Stimulated activated CD4-positive, alpha-beta T cell treated with anti-CD3 and anti-CD28 coated beads, Interleukin-4, amount 100 ng/mL, for 48 hours (primary cell): ENCODE measurements at regions not wholly inside any gene's neighbourhood (a gene's known extent, or its start where the extent isn't known, plus 50 kb on each side); places are given as distances from the start of the nearest gene placed in this dataset.

ENCODE experiments used
- DNase-seq, 2 donors: peaks; one replicate each; pipeline ENCODE4 v3.0.0-alpha.2; 2020; ENCODE audit warnings: low read depth in 2 of 2

DNA sequence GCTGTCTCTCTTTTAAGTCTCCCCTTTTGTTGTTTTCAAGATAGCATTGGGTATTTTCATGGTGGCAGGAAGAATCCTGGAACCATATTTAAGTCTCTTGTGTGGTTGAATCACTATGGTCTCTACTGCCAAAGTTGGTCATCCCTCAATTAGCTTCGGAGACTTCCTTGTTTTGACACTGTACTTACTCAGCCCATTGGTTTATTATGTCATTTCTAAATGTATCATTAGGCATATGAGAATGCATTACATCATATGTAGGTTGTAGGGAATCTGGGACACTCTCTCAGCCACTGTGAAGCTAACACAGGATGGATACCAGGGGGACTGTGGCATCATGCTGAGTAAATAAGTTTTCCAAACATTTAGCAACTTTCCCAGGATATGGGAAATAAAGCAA, 211.8 kb downstream of the DTHD1 start:
- DNase-seq = no peak

GRCh38 chr4:36494016-36494415, 212.6 kb downstream of the DTHD1 start:
- no peak for DNase-seq

DNA sequence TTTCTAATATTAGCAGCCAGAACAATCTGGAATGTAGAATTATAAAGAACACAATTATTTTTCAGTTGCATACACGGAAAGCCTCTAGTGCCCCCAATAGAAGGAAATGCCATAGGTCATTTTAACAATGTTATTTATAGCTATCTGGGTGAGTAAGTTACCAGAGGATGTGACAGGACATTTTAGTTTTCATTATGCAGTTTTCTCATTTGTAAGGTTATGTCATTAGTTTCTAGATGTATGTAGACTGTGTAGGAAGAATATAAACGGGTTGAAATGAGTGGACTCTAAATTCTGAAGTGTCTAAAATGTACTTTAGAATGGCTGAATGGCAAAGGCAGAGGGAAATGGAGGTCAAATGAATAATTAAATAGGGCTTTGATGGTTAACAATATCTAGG, 213.3 kb downstream of the DTHD1 start:
- DNase-seq = no peak

DNA sequence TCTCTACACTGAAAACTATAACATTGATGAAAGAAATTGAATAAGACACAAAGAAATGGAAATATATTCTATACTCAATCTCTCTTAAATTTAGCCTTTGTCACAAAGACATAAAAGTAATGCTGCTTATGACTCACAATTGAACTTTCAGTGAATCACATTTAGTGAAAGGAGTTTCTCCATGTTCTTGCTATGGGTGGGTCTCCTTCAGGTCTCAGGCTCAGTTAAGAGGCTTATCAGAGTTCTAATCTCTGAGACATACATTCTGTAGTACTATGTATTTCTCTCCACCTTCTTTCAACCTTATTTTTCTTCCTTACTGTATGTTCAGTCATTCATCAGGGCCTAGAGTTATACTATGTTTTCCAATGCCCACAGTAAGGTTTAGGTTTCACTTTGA, 220.9 kb downstream of the DTHD1 start:
- no peak for DNase-seq

GRCh38 chr4:36508394-36508793, 227.0 kb downstream of the DTHD1 start:
- no peak for DNase-seq

DNA sequence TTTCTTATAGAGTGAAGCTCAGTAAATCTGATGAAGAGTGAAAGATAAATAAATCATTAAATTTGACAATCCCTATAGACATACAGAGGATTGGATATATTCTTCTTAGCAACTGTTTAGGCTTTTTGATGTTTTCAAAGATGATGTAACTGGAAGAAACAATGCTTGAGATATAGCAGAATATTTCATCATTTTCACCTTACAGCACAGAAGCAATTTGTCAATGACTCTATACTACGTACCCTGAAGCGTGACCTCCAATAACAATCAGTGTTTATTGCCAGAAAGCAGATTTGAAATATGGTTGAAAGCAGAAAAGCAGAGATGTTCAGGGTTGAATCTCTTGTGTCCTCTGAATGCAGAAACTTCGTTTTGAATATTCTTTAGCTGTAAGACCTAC, 228.4 kb downstream of the DTHD1 start:
- DNase-seq = no peak

DNA sequence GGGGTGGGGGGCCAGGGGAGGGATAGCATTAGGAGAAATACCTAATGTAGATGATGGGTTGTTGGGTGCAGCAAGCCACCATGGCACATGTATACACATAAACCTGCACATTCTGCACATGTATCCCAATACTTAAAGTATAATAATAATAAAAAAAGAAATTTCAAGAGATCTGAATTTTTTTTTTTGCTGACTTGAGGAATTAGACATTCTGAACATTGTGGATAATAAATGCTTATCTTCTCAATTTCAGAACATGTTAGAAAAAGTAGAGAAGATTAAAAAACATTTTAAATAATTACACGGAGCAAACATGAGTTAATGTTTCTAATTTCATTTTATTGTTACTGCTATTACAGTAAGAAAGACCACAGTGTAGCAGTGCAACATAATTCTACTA, 230.4 kb downstream of the DTHD1 start:
- DNase-seq = no peak

GRCh38 chr4:36516522-36517095, 235.2 kb downstream of the DTHD1 start:
- no peak for DNase-seq

DNA sequence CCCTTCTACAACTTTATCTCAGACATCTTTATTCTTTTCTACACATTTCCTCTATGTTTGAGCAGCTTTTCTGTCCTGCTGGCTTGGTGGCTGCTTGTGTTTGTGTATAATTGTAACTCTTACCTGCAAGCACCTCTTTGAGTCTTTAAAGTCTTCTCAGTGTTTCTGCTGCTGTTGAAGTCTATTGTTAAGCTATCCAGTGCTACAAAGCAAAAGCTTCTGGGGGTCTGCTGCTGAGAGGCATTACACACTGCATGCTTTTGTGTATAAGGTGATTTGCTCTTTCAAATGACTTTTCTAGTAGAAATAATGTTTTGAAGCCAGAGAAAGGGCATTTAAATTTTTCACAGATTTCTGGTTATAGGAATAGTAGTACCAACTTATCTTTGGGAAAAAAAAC, 241.8 kb downstream of the DTHD1 start:
- no peak for DNase-seq

- no peak for DNase-seq
Observed at GRCh38 chr4:36532670-36533379, 251.4 kb downstream of the DTHD1 start.

GRCh38 chr4:36533944-36534343, 252.5 kb downstream of the DTHD1 start:
- no peak for DNase-seq

DNA sequence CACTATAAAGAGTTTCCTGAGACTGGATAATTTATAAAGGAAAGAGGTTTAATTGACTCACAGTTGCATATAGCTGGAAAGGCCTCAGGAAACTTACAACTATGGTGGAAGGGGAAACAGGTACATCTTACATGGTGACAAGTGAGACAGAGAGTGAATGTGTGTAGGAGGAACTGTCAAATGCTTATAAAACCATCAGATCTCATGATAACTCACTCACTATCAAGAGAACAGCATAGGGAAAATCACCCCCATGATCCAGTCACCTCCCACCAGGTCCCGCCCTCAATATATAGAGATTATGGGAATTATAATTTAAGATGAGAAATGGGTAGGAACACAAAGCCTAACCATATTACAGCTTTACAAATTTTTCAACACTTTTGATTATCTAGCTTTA, 266.0 kb downstream of the DTHD1 start:
- DNase-seq = no peak

DNA sequence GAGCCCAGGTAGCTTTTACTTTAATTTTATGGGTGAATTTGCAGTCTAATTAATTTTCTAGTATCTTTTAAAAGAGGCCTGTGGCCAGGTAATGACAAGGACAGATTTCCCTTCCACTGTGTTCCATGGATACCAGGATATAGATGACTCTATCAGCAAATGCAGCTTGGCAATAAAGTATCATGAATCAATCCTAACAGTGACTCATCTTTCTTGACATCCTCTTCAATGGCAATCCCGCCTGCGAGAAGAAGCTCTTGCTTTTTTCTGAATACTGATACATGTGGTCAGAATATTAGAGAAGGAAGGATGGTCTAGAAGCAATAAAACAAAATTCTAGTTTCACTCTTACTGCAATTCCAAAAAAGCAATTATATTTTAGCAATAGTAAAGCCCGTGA, 267.8 kb downstream of the DTHD1 start:
- DNase-seq = no peak

- no peak for DNase-seq
Observed at GRCh38 chr4:36549992-36550391, 268.6 kb downstream of the DTHD1 start.

GRCh38 chr4:36551697-36552214, 270.3 kb downstream of the DTHD1 start:
- peak in 1 of 2 donors; percentile 7 for DNase-seq

- DNase-seq = no peak
Observed at GRCh38 chr4:36553029-36553428, 271.6 kb downstream of the DTHD1 start.

DNA sequence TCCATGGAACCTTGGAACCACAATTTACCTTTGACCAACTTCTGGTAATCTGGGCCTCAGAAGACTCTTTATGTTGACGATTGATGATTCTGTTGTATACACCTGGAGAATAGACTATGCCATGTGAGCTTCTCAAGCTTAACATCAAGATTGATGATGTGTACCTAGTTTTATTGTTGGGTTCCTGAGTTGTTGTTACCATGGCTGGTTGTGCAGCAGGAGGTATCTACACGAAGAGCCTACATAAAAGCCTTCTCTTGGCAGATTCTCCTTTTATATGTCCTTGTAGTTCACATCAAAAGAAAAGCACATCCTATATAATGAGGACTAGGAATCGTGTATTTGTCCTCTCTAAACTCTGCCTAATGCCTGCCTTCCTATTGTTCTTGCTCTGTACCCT, 272.0 kb downstream of the DTHD1 start:
- no peak for DNase-seq

DNA sequence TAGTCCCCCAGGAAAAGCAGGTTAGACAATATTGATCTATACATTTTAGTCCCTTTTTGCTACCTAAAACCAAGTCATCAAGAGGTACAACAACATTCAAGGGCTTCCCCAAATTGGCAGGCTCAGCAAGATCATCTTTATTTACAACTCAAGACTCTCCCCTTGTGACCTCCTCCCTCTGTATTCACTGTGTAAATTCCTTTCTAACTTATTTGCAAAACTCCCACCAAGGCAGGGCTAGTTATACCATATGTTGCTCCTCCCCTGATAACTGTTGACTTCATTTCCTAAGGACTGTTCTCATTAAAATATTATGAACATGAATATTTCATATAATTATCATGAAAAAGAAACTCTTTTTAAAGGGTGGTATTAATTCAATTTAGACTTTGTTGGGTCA, 275.6 kb downstream of the DTHD1 start:
- DNase-seq = no peak

- DNase-seq = no peak
Observed at GRCh38 chr4:36568575-36568974, 287.2 kb downstream of the DTHD1 start.

- no peak for DNase-seq
Observed at GRCh38 chr4:36573441-36573840, 292.0 kb downstream of the DTHD1 start.

GRCh38 chr4:36574816-36575215, 293.4 kb downstream of the DTHD1 start:
- DNase-seq = no peak

DNA sequence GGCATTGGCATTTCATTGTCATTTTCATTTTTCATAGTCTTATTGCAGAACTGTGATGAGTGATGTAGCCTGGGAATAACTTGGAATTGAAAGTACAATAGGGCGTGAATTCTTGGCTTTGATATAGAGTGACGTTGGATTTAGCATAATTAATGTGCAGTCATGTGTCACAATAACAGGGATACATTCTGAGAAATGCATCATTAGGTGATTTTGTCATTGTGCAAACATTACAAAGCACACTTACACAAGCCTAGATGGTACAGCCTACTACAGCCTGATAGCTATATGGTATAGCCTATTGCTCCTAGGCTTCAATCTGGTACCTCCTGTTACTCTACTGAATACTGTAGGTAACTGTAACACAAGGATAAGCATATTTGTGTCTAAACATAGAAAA, 300.8 kb downstream of the DTHD1 start:
- no peak for DNase-seq

GRCh38 chr4:36587909-36588472, 306.6 kb downstream of the DTHD1 start:
- DNase-seq = no peak
